Coronary artery (tissue), 2 donors: ENCODE measurements at regions not wholly inside any gene's neighbourhood (a gene's known extent, or its start where the extent isn't known, plus 50 kb on each side); places are given as distances from the start of the nearest gene placed in this dataset.
"Not testable (repeated sequence)": the region's sequence is repeated elsewhere in the genome, so short reads cannot be mapped to it uniquely, and the experiment has no call there.

ENCODE experiments used
- DNase-seq: peaks from one replicate; pipeline ENCODE4 v3.0.0-alpha.2; 2017; ENCODE audit warnings: low spot score
- H3K27ac ChIP-seq, 2 donors: fragments of 200-600 bp; sonication (generic); one replicate each; pipeline ENCODE4 v1.5.1; 2016 to 2019
- H3K4me3 ChIP-seq: fragments of 200-600 bp; sonication (generic); 2 replicates; pipeline ENCODE4 v1.5.1; 2016; ENCODE audit warnings: mild to moderate bottlenecking, moderate library complexity
- CTCF ChIP-seq: fragments of 200-600 bp; sonication (generic); IDR thresholded peaks from one replicate; pipeline ENCODE4 v1.5.1; 2019; ENCODE audit warnings: antibody characterized with exemption

- Histone ChIP-seq H3K27ac (no peak overlapping the region), H3K4me3 (no peak overlapping the region)
- TF ChIP-seq CTCF, result no peak
- DNase-seq, result no peak
Observed at GRCh38 chr21:33971492-33972013, 55.9 kb upstream of the ATP5PO start.

- TF ChIP-seq CTCF, result no peak
- DNase-seq, result no peak
- Histone ChIP-seq H3K4me3 (no peak overlapping the region), H3K27ac (peak overlapping the region in 1 of 2 donors; percentile 63)
Observed at GRCh38 chr21:33969581-33969980, 54.0 kb upstream of the ATP5PO start.

GRCh38 chr21:33968995-33969348 lies 53.4 kb upstream of the ATP5PO start:
- no peak overlapping the region for H3K4me3 ChIP-seq
- TF ChIP-seq CTCF, result no peak
- DNase-seq, result no peak
- peak overlapping the region; percentile 51 to 63 for H3K27ac ChIP-seq

- DNase-seq, result no peak
- TF ChIP-seq CTCF, result no peak
- peak overlapping the region; percentile 51 to 63 for H3K27ac ChIP-seq
- no peak overlapping the region for H3K4me3 ChIP-seq
Observed at GRCh38 chr21:33968080-33968994, 52.7 kb upstream of the ATP5PO start.

GRCh38 chr21:33967086-33967571 lies 51.5 kb upstream of the ATP5PO start:
- no peak for TF ChIP-seq CTCF
- no peak for DNase-seq
- no peak overlapping the region for H3K4me3 ChIP-seq
- no peak overlapping the region for H3K27ac ChIP-seq

GRCh38 chr21:33966324-33966949 lies 50.8 kb upstream of the ATP5PO start:
- H3K4me3 ChIP-seq, result no peak overlapping the region
- H3K27ac ChIP-seq, result no peak overlapping the region
- DNase-seq, result no peak
- TF ChIP-seq CTCF, result no peak

GRCh38 chr21:33965662-33966061 lies 50.1 kb upstream of the ATP5PO start:
- not testable (repeated sequence) for H3K4me3 ChIP-seq, DNase-seq, H3K27ac ChIP-seq
